COLO829 (cell line): ENCODE measurements at regions not wholly inside any gene's neighbourhood (a gene's known extent, or its start where the extent isn't known, plus 50 kb on each side); places are given as distances from the start of the nearest gene placed in this dataset.
"Not testable (repeated sequence)": the region's sequence is repeated elsewhere in the genome, so short reads cannot be mapped to it uniquely, and the experiment has no call there.

Experiments
- DNase-seq: peaks from one replicate; pipeline ENCODE4 v3.0.0; 2012; ENCODE audit warnings: low spot score

GRCh38 chr22:19641254-19641982 is 72.9 kb upstream of the SEPTIN5 start:
- DNase-seq, result no peak

GRCh38 chr22:19641983-19642451 is 72.3 kb upstream of the SEPTIN5 start:
- DNase-seq, result no peak

- no peak for DNase-seq
Observed at GRCh38 chr22:19643448-19644313, 70.6 kb upstream of the SEPTIN5 start.

GRCh38 chr22:19644314-19645223 is 69.7 kb upstream of the SEPTIN5 start:
- DNase-seq, result no peak

GRCh38 chr22:19645391-19645790 is 68.9 kb upstream of the SEPTIN5 start:
- no peak for DNase-seq

GRCh38 chr22:19645905-19646304 is 68.4 kb upstream of the SEPTIN5 start:
- no peak for DNase-seq

- DNase-seq, result no peak
Observed at GRCh38 chr22:19646383-19646782, 67.9 kb upstream of the SEPTIN5 start.

- DNase-seq, result no peak
Observed at GRCh38 chr22:19648419-19648929, 65.8 kb upstream of the SEPTIN5 start.

- DNase-seq, result no peak
Observed at GRCh38 chr22:19652316-19652715, 62.0 kb upstream of the SEPTIN5 start.

- DNase-seq, result no peak
Observed at GRCh38 chr22:19654338-19654987, 59.8 kb upstream of the SEPTIN5 start.

- DNase-seq, result no peak
Observed at GRCh38 chr22:19655399-19655798, 58.9 kb upstream of the SEPTIN5 start.

- DNase-seq, result no peak
Observed at GRCh38 chr22:19656541-19657251, 57.6 kb upstream of the SEPTIN5 start.

- no peak for DNase-seq
Observed at GRCh38 chr22:19657252-19658056, 56.8 kb upstream of the SEPTIN5 start.

GRCh38 chr22:19658057-19658966 is 56.0 kb upstream of the SEPTIN5 start:
- DNase-seq, result no peak

GRCh38 chr22:19658967-19659804 is 55.1 kb upstream of the SEPTIN5 start:
- DNase-seq, result no peak

- DNase-seq, result no peak
Observed at GRCh38 chr22:19659805-19660345, 54.4 kb upstream of the SEPTIN5 start.

GRCh38 chr22:19660583-19660982 is 53.7 kb upstream of the SEPTIN5 start:
- not testable (repeated sequence) for DNase-seq

- DNase-seq, result no peak
Observed at GRCh38 chr22:19661156-19661555, 53.1 kb upstream of the SEPTIN5 start.
